NCI-H2196 (cell line): ENCODE measurements at regions not wholly inside any gene's neighbourhood (a gene's known extent, or its start where the extent isn't known, plus 50 kb on each side); places are given as distances from the start of the nearest gene placed in this dataset.

Experiments
- DNase-seq: peaks from one replicate; lab custom pipeline; 2025; ENCODE audit not compliant: unreplicated experiment; lab: John Stamatoyannopoulos, UW

DNA sequence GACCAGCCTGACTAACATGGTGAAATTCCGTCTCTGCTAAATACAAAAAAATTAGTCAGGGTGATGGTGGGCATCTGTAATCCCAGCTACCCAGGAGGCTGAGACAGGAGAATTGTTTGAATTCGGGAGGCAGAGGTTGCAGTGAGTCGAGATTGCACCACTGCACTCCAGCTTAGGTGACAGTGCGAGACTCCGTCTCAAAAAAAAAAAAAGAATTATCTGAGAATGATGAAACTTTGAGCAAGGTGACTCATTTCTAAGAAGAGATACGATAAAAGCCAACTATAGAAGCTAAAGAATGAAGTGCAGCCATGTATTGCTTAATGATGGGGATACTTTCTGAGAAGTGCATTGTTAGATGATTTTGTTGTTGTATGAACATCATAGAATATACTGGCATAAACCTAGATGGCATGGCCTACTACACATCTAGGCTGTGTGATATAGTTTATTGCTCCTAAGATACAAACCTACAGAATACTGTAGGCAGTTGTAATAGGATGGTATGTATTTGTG lies 64.7 kb downstream of the SNRPE start:
- DNase-seq: no peak

GRCh38 chr1:203929741-203930309 lies 68.4 kb downstream of the SNRPE start:
- DNase-seq: no peak

- no peak for DNase-seq
Measured at GRCh38 chr1:203930342-203930741, 68.9 kb downstream of the SNRPE start.

DNA sequence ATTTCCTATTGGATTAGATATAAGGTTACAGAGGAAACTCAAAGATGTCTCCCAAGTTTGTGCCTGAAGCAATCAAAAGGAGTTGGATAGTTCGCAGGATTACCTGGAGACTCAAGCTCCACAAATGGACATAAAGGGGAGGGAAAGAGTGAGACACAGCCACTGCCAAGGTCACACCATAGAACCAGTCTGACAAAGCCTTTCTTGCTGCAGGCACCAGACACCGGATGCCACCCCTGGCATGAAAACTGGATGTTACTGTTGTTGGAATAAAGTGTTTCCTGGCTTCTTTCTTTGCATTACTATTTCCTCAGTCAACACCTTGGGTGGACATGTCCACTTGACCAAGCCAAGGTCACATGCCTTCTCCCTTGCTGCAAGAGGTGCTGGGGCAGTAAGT lies 70.6 kb downstream of the SNRPE start:
- no peak for DNase-seq

- no peak for DNase-seq
Measured at GRCh38 chr1:203932556-203932955, 71.2 kb downstream of the SNRPE start.

- no peak for DNase-seq
Measured at GRCh38 chr1:203934027-203934426, 72.6 kb downstream of the SNRPE start.

- DNase-seq: no peak
Measured at GRCh38 chr1:203934651-203935050, 73.3 kb downstream of the SNRPE start.

- no peak for DNase-seq
Measured at GRCh38 chr1:203935321-203935720, 73.9 kb downstream of the SNRPE start.

- no peak for DNase-seq
Measured at GRCh38 chr1:203937678-203938330, 76.4 kb downstream of the SNRPE start.

- DNase-seq: no peak
Measured at GRCh38 chr1:203944651-203945404, 83.4 kb downstream of the SNRPE start.

GRCh38 chr1:203954293-203954692 lies 92.9 kb downstream of the SNRPE start:
- DNase-seq: no peak

GRCh38 chr1:203954788-203955552 lies 93.6 kb downstream of the SNRPE start:
- DNase-seq: no peak

DNA sequence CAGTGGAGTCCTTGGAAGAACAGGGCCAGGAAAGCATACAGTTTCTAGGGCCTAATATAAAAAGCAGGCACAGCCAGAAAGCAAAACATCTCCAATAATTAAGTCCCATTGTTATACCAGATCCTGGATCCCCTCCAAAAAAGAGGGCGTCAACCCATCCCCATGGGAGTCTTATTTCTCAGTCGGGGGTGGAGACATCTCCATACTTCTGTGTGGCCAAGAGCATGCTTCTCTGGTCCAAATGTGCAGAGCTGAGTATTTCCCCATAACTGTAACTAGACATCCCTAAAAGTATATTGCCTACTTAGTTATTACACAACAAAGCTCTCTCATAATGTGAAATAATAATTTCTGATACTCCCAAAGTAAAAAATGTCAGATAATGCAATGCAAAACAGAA lies 104.2 kb upstream of the SOX13 start:
- DNase-seq: no peak

- no peak for DNase-seq
Measured at GRCh38 chr1:203969846-203970245, 103.1 kb upstream of the SOX13 start.

DNA sequence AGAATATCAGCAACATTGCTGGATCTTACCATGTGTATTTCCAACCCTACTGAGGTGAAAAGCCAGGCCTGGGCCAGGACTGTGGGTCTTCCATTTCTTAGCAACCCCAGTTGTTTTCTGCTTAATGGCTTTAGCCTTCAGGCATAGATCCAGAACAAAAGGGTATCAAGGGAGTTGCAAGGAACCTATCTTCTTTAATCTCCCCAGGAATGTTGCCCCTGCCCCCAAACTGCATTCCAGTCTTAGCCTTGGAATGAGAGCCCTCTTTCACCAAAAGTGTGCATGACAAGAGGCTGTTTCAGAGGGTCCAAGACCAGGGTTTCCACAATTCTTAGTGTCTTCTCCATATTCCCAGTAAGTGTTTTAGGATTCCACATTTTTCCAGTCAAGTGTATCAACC lies 87.9 kb upstream of the SOX13 start:
- no peak for DNase-seq

- DNase-seq: no peak
Measured at GRCh38 chr1:203985676-203986075, 87.2 kb upstream of the SOX13 start.

DNA sequence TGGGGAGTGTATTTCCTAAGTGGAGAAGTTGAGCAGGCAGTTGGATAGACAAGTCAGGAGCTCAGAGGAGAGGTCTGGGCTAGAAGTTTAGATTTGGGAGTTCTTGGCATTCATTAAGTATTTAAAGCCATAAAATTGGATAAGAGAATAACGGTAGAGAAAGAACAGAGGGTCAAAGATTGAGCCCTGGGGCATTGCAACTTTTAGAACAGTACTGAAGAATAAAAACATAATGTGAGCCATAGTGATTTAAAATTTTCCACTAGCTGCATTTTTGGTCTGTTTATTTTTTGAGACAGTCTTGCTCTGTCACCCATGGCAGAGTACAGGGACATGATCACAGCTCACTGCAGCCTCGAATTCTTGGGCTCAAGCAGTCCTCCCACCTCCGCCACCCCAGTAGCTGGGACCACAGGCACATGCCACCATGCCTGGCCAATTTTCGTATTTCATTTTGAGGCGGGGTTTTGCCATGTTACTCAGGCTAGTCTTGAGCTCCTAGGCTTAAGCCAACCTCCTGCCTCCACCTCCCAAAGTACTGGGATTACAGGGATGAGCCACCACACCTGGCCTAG lies 85.9 kb upstream of the SOX13 start:
- no peak for DNase-seq

GRCh38 chr1:203990118-203990517 lies 82.8 kb upstream of the SOX13 start:
- no peak for DNase-seq

DNA sequence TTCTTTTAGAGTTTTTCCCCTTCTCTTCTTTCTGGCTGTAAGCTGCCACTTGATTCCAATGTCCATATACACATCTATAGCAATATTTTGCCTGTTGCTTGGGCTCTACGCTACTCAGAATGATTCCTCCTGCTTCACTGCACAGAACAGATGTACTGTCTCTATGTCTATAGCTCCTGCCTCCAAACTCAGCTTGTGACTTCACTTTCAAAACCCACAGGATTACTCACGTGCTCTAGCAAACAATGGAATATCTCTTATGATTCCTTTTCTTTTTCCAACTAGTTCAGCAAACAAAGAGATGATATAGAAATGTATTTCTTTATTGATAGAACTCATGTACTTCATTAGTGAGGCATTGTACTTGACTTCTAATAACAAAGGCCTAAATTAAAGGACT lies 80.5 kb upstream of the SOX13 start:
- DNase-seq: no peak

- no peak for DNase-seq
Measured at GRCh38 chr1:203993256-203993655, 79.7 kb upstream of the SOX13 start.

DNA sequence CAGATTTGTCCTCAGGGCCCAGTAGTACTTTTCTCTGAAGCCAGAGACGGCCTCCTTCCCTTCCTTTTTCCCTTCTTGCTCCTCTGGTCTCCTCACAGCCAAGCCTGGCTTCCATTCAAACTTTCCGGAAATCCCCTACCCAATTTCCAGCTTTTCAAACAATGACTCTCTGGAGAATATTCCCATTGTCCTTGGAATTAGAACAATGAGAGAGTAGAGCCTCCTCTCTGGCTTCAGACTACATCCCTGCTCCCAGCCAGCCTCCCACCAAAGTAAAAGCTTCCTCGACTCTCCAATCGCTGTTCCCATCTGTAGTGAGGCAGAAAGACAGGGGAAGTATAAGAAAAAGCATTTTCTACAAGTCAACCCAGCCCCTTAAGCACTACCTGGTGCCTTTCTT lies 77.7 kb upstream of the SOX13 start:
- no peak for DNase-seq
